GM21529 (cell line): ENCODE measurements at regions not wholly inside any gene's neighbourhood (a gene's known extent, or its start where the extent isn't known, plus 50 kb on each side); places are given as distances from the start of the nearest gene placed in this dataset.

ENCODE experiments used
- ATAC-seq: cut with Tn5 transposase; IDR thresholded peaks from one replicate; pipeline ENCODE4 v1.9.1; 2021; ENCODE audit not compliant: unreplicated experiment

DNA sequence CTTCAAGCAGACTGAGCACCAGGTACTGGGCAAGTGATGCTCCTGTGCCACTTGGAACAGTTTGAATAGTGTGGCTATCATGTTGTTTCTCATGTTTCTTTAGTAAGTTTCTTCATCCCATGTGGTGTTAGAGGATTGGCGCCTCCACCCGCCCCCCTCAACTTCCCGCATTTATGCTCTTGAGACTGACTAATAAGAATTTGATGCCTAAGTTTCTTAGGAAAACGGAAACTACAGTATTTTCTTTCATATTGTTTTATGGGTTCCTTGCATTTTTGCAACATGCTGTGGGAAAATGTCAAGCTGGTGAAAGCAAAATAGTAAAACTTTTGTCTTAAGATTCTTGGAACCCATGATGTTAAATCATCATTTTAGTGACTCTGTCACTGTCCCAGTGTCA, 101.2 kb upstream of the SLC4A4 start:
- no peak for ATAC-seq

DNA sequence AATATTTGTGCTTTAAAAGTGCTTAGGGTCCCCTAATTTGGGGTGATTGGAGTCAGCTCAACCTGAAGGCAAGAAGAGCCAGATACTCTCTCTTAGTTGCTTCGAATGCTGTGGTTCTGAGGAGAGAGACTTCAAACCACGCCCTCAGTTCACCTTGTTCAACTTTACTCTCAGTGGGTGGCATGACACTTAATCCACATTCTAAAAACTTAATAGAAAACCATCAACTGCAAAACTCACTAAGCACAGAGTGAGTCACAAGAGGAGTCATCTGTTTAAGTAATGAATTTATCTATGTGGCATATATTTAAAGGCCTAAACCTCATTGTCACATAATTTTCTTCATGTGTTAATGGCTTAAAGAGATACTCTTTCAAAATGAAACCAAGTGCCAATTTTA, 99.5 kb upstream of the SLC4A4 start:
- ATAC-seq = no peak

DNA sequence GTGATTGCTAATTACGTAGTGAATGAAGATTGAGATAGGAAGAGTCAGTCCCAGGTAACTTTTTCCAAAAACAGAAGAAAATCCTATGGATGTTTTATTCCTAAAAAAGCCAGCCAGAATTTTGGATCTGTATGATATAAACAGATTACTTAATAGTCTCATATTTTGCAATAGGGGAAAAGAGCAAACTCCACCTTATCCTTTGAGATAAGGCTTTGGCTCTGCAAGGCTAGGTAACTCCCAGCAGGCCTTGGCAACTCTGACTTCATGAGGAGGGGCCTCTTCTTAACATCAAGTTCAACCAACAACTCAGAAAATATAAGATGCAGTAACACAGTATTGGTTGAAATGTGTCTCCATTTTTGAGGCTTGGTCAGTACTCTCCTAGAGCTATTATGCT, 98.7 kb upstream of the SLC4A4 start:
- no peak for ATAC-seq

DNA sequence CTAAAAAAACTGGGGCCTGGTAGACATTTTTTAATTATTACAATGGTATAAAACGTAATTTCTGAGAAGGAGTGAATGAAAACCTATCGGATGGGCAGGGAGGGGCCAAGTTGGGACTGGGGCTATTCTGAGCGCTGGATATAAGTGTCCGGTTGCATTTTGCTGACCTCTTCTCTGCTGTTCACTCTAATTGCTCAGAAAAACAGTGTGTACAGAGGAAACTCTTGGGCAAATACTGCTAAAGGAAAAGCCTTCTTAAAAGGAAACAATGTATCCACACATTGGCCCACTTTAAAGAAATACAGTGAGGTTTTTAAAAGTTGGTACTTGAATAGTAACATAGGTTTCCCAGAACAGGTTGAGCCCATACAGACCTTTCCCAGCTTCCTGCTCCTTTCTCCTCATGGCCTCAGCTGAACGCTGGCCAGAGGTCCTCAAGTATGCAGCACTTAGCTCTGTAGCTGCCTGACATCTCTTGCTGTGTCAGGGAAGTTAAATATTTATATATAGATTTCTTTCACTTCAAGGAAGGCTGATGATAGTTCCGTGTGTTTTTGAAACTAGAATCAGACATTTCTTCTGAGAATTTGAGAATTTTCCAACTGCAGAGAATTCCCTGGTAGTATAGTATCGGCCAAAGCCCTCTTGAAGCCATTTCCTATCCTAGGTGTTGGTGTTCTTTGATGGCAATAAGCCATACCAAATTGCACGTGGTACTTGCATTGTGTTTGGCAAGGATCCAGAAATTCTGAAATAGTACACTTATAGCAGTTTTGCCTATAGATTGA, 97.1 kb upstream of the SLC4A4 start:
- no peak for ATAC-seq

DNA sequence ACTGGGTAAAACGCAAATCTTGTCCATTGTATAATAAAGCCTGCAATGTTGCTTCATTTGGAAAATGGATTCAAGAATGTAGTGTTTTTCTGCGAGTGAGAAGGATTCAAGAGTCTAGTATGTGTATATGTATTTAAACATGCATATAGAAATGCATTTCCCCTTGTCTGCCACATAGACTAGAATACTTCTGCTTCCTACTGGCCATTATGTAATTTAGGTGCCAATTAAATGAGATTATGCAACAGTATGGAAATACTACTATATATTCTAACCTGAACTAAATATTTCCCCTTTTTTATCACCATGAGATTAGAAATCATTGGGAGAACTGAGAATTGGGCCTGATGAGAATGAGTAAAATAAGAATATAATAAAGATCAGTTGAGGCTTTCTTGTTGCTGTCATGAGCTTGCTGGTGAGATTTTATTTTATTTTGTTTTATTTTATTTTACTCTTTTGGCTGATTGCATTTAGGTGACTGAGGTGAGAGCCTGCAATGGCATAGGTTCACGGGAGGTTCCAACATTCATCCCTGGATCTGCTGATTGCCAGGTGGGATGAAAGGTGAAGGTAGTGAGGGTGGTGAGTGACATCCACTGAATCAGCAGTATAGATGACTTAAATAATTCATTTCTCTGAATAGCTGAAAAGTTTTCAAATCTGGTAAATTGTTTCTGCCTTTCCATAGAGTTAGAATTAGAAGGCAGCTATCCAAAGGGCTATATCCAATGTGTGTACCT, 95.6 kb upstream of the SLC4A4 start:
- ATAC-seq = no peak

DNA sequence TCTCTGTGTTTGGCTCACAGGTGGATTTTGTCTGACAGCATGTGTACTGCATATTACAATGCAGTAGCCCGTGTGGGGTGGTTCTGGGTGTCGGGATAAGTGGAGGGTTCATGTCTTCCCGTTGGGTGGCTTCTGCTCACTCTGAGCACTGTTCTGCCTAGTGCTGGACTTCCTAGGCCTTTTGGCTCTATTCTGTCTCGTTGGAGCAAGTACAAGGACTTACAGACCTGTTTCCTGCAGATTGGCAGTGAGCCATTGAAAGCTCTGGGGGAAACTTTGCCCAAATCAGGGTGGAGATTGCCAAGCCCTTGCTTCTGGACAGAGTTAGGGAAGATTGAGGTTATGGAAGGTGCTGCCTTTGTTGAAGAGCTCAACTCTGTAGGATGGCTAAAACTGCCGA, 91.1 kb upstream of the SLC4A4 start:
- ATAC-seq = no peak

DNA sequence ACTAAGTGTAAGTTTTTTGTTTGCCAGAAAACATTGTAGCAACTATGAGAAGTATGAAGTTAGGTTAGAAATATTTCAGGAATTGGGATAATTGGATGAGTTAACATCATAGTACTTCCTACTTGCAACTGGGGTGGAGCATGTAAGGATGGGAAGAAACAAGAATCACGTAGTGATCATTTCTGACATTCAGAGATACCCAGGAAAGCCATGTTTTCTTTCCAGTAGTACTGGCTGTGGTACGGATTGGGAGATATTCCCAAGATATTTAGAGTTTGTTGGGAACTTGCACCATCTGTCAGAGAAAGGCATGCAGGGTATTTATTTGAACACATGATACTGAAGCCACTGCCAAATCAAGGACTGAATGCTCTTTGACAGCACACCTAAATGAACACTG, 87.6 kb upstream of the SLC4A4 start:
- no peak for ATAC-seq

- no peak for ATAC-seq
Observed at GRCh38 chr4:71253545-71253944, 85.3 kb upstream of the SLC4A4 start.

GRCh38 chr4:71254451-71255012, 84.3 kb upstream of the SLC4A4 start:
- peak; percentile 70 for ATAC-seq

DNA sequence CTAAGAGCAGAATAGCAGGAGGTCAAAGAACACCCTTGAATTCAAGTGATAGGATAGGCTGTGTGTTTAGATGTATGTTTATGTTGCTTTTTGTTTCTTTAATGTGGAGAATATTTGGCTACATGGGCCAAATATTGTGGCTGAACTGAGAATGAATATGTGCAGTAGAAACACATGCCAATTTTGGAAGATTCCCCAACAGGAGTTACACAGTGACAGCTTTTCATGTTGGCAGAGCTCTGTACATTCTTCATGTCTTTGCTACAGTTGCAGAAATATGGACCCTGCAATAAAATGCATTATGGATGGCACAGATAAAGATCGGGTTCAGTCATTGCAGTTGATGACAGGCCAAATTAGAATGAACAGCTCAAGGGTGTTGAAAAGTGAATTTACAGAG, 82.8 kb upstream of the SLC4A4 start:
- no peak for ATAC-seq

- no peak for ATAC-seq
Observed at GRCh38 chr4:71257761-71258160, 81.1 kb upstream of the SLC4A4 start.

DNA sequence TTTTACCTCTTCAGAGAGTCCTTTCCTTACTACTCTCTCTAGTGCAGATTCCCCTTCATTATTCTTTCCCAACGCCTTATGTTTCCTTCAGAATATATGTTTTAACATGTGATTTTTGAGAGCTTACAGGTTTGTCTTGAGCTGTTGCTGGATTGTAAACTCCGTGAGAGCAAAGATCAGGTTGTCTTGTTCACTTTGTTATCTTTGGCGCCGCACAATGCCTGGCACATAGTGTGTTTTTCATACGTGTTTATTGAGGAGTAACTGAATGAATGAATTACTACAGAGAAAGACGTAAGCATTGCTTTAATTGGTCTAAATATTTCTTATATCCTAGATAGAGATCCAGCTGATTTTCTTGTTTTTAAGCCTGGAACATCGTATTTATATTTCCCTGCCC, 80.5 kb upstream of the SLC4A4 start:
- no peak for ATAC-seq

DNA sequence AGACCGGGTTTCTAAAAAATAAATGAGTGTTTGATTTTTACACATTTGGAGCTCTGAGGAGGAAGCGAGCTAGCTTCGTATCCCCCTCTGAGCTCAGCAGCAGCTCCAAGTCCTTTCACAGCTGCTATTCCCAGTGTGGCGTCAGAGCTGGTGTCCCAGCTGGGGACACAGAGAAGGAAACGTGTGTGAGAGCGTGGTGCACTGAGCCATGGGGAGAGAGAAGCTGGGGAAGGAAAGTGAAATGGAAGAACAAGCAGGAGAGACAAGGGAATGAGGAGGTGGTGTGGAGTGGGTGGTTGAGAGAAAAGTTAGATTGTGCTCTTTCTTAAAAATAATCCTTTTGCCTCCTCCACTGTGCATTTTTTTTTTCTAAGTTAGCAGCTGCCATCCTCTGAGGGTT, 79.5 kb upstream of the SLC4A4 start:
- ATAC-seq = no peak

- ATAC-seq = no peak
Observed at GRCh38 chr4:71259911-71260331, 78.9 kb upstream of the SLC4A4 start.

GRCh38 chr4:71260544-71260943, 78.3 kb upstream of the SLC4A4 start:
- no peak for ATAC-seq

- no peak for ATAC-seq
Observed at GRCh38 chr4:71261001-71261400, 77.8 kb upstream of the SLC4A4 start.

DNA sequence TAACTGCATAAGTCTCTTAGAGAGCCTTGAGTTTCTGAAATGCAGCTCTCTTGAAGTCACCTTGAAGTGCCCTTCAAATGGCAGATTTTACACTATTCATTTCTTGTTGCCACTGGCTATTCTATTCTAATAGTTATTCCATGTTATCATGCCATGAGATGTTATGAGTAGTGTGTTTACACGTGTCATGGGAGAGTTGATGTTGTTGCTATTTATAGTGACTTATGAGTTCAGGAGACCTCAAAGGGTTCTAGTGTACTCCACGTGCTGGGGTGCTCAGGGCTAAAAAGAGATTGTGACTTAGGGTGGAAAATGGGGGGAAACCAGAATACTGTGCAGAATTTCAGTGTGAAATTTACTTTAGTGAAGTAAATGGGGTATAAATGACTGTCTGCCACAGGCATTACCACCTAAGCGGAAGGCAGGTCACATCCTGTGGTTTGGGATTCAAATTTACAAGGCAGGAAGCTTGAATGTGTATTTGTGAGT, 77.1 kb upstream of the SLC4A4 start:
- ATAC-seq = no peak

DNA sequence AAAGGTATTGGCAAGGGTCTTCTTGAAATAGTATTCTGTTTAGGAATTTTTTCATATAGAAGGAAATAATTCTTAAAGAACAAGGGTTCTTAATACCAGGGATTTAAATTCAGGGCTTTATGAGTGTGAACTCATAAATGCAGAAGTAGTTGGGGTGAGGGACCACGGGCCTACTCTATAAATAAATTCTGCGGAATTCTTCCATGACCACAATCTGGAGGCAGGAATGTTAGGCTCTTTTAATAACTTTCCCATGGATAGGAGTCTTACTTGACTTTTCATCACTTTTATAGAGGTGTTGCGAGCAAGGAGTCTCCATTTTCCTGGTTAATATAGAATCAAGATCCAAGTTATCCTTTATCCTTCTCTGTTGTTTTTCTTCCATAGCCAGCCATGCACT, 76.7 kb upstream of the SLC4A4 start:
- no peak for ATAC-seq

DNA sequence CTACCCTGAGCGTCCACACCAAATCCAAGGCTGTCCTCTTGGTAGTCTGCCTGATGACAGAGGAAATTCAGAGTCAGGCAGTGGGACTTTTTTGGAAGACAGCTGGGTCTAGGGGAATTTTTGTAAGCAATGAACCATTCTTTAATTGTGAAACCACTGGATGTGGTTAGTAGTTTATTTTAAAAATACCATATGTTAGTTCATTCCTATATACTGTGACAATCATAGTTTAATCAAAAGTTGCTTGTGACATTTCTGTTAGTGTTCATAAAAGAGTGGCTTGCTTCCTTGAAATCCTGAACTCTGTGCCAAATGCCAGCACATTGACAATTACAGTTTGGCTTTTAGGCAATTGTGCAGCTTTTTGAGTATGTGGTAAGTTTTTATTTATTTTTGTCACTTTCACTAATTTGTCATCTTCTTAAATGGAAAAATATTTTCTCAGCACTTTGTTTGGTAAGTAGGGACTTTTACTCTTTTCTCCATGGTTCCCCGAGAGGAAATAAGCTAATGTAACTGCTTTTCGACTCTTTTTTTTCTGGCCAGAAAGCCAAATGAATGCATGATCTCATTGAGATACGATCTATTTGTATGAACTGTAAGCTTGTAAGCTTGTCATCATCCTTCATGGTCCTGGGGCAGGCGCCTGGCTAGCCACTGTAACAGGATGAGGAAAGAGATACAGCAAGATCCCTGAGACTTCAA, 72.6 kb upstream of the SLC4A4 start:
- ATAC-seq = peak; percentile 38

GRCh38 chr4:71267244-71267643, 71.6 kb upstream of the SLC4A4 start:
- no peak for ATAC-seq

- ATAC-seq = no peak
Observed at GRCh38 chr4:71268166-71268565, 70.7 kb upstream of the SLC4A4 start.
